ENCODE measurements at regions not wholly inside any gene's neighbourhood (a gene's known extent, or its start where the extent isn't known, plus 50 kb on each side); places are given as distances from the start of the nearest gene placed in this dataset.

GRCh38 chr11:106467501-106467900 lies 390.0 kb downstream of the AASDHPPT start:
- no peak for FAIRE-seq
- H3K4me2 ChIP-seq (ENCODE audit: insufficient read depth, low read length), result no peak overlapping the region
- H3K4me3 ChIP-seq (replicated peaks in 1 of 3; ENCODE audit: insufficient read depth in 1 of 3, low read depth in 1 of 3, low read length in 3 of 3), result no peak overlapping the region
- H2AFZ ChIP-seq (ENCODE audit: low read depth, low read length), result no peak overlapping the region
- peaks cover 17% of the 10 kb centered on the region for H3K4me1 ChIP-seq (ENCODE audit: control insufficient read depth, extremely low read depth, insufficient read depth, low read length)
- intact Hi-C loops (cut with micrococcal nuclease) (no loop called here), dilution Hi-C loops (cut with MboI; ENCODE audit: extremely low pct_ligation_motif_present, low sequenced_read_pairs) (no loop called here)
- no TSS peak for BruUV-seq (replicated peaks)
- H4K20me1 ChIP-seq (replicated peaks; ENCODE audit: control insufficient read depth, extremely low read depth, insufficient read depth, low read length), result no peaks in the 10 kb centered on the region
- no peaks in the 10 kb centered on the region for H3K27me3 ChIP-seq (ENCODE audit: control insufficient read depth in 2 of 2, insufficient read depth in 2 of 2, low read length in 2 of 2)
- H3K9ac ChIP-seq (replicated peaks; ENCODE audit: extremely low read depth, insufficient read depth, low read length), result no peak overlapping the region
- no peaks in the 10 kb centered on the region for H3K79me2 ChIP-seq (ENCODE audit: control insufficient read depth, insufficient read depth, low read length)
- ChIA-PET POLR2A (no interaction called here), CTCF (no interaction called here)
- H3K36me3 ChIP-seq (ENCODE audit: control insufficient read depth in 2 of 2, extremely low read depth in 1 of 2, insufficient read depth in 2 of 2, low read length in 2 of 2), result no peaks in the 10 kb centered on the region
- no peak overlapping the region for H3K27ac ChIP-seq (ENCODE audit: insufficient read depth, low read depth, low read length)
- DNase-seq (ENCODE audit: low read depth, low spot score), result no peak
- TF ChIP-seq MYC (IDR thresholded peaks at IDR 0.05; ENCODE audit: low read depth, low read length) (no peak), POLR2A (IDR thresholded peaks at IDR 0.05; ENCODE audit: low read depth, low read length) (no peak), POLR2AphosphoS5 (IDR thresholded peaks at IDR 0.05; ENCODE audit: insufficient read depth, low read depth, low read length) (no peak), MAX (IDR thresholded peaks at IDR 0.05; ENCODE audit: insufficient read depth, insufficient read length) (no peak), FOS (IDR thresholded peaks at IDR 0.05; ENCODE audit: borderline replicate concordance, insufficient read depth, low read length) (no peak), EZH2 (IDR thresholded peaks at IDR 0.05; ENCODE audit: borderline replicate concordance, low read depth, low read length, severe bottlenecking) (no peak), JUN (IDR thresholded peaks at IDR 0.05; ENCODE audit: borderline replicate concordance, insufficient read depth, insufficient read length, low read depth) (no peak), GATA2 (IDR thresholded peaks at IDR 0.05; ENCODE audit: insufficient read depth, insufficient read length, low read depth, low read length) (no peak), CTCF (IDR thresholded peaks at IDR 0.05; ENCODE audit: extremely low read depth in 1 of 2, insufficient read depth in 1 of 2, low read depth in 1 of 2, low read length in 2 of 2) (no peak)
- no peaks in the 10 kb centered on the region for H3K9me3 ChIP-seq (replicated peaks; ENCODE audit: control insufficient read depth, insufficient read depth, low read length)
- H3K9me1 ChIP-seq (replicated peaks; ENCODE audit: control insufficient read depth, extremely low read depth, insufficient read depth, low read length), result no peaks in the 10 kb centered on the region

All from endothelial cell of umbilical vein (primary cell).